HG03520 (cell line): ENCODE measurements at regions not wholly inside any gene's neighbourhood (a gene's known extent, or its start where the extent isn't known, plus 50 kb on each side); places are given as distances from the start of the nearest gene placed in this dataset.
"Not testable (repeated sequence)": the region's sequence is repeated elsewhere in the genome, so short reads cannot be mapped to it uniquely, and the experiment has no call there.

Source experiments
- ATAC-seq: cut with Tn5 transposase; IDR thresholded peaks from one replicate; pipeline ENCODE4 v1.9.1; 2021; ENCODE audit warnings: mild to moderate bottlenecking, moderate library complexity; ENCODE audit not compliant: unreplicated experiment

- no peak for ATAC-seq
Measured at GRCh38 chr16:85237817-85238216, 125.5 kb upstream of the CIBAR2 start.

- no peak for ATAC-seq
Measured at GRCh38 chr16:85238233-85238647, 126.0 kb upstream of the CIBAR2 start.

GRCh38 chr16:85239239-85239638 lies 127.0 kb upstream of the CIBAR2 start:
- no peak for ATAC-seq

- no peak for ATAC-seq
Measured at GRCh38 chr16:85239871-85240270, 127.6 kb upstream of the CIBAR2 start.

GRCh38 chr16:85240982-85241924 lies 129.0 kb upstream of the CIBAR2 start:
- no peak for ATAC-seq

- no peak for ATAC-seq
Measured at GRCh38 chr16:85242140-85242539, 129.9 kb upstream of the CIBAR2 start.

- no peak for ATAC-seq
Measured at GRCh38 chr16:85243308-85243707, 131.0 kb upstream of the CIBAR2 start.

- ATAC-seq: not testable (repeated sequence)
Measured at GRCh38 chr16:85244452-85244851, 132.2 kb upstream of the CIBAR2 start.

- no peak for ATAC-seq
Measured at GRCh38 chr16:85245307-85246172, 133.3 kb upstream of the CIBAR2 start.

GRCh38 chr16:85246473-85246872 lies 134.2 kb upstream of the CIBAR2 start:
- no peak for ATAC-seq

- ATAC-seq: no peak
Measured at GRCh38 chr16:85246973-85247372, 134.7 kb upstream of the CIBAR2 start.

- ATAC-seq: no peak
Measured at GRCh38 chr16:85248342-85248741, 136.1 kb upstream of the CIBAR2 start.

GRCh38 chr16:85248857-85249256 lies 136.6 kb upstream of the CIBAR2 start:
- no peak for ATAC-seq

- ATAC-seq: no peak
Measured at GRCh38 chr16:85249418-85250146, 137.3 kb upstream of the CIBAR2 start.

GRCh38 chr16:85250147-85250463 lies 137.8 kb upstream of the CIBAR2 start:
- ATAC-seq: no peak

- ATAC-seq: no peak
Measured at GRCh38 chr16:85250609-85251223, 138.4 kb upstream of the CIBAR2 start.

GRCh38 chr16:85251225-85251760 lies 139.0 kb upstream of the CIBAR2 start:
- no peak for ATAC-seq

GRCh38 chr16:85252014-85252413 lies 139.7 kb upstream of the CIBAR2 start:
- no peak for ATAC-seq

GRCh38 chr16:85252461-85252860 lies 140.2 kb upstream of the CIBAR2 start:
- ATAC-seq: no peak
